H1 (cell line): ENCODE measurements at regions not wholly inside any gene's neighbourhood (a gene's known extent, or its start where the extent isn't known, plus 50 kb on each side); places are given as distances from the start of the nearest gene placed in this dataset.

Source experiments
- CTCF ChIA-PET: fragments of 300-600 bp; sonication (Branson Sonifier 250); formaldehyde crosslinking; loops from one replicate; lab custom pipeline; 2021; ENCODE audit not compliant: partially characterized antibody; lab: Charles Lee
- POLR2A ChIA-PET: fragments of 300-600 bp; sonication (Branson Sonifier 250); formaldehyde crosslinking; loops from one replicate; lab custom pipeline; 2021; ENCODE audit warnings: inconsistent platforms; ENCODE audit not compliant: partially characterized antibody; lab: Charles Lee
- DNase-seq, 2 experiments: peaks; one replicate each; pipeline versions ENCODE4 v3.0.0 to v3.0.0-alpha.2; 2010 to 2022; ENCODE audit warnings: low spot score in 2 of 2, low read depth in 1 of 2, mixed read lengths in 1 of 2
- FAIRE-seq: peaks from 2 replicates; lab custom pipeline; 2011; peaks lifted over from hg19 to GRCh38; lab: Jason Lieb, UNC
- H2AFZ ChIP-seq: 2 replicates; pipeline ENCODE4 v1.8.1; 2012; ENCODE audit warnings: low read length, inconsistent platforms
- H2AK5ac ChIP-seq: 2 replicates; pipeline ENCODE4 v1.6.1; 2013; ENCODE audit warnings: low read depth, low read length
- H2BK120ac ChIP-seq: replicated peaks from 2 replicates; pipeline ENCODE3; 2013; ENCODE audit warnings: low read depth, low read length, inconsistent platforms
- H2BK12ac ChIP-seq: 2 replicates; pipeline ENCODE4 v1.6.1; 2013; ENCODE audit warnings: low read depth, low read length
- H2BK15ac ChIP-seq: 2 replicates; pipeline ENCODE4 v1.6.1; 2013; ENCODE audit warnings: low read length
- H2BK20ac ChIP-seq: 2 replicates; pipeline ENCODE4 v1.6.1; 2013; ENCODE audit warnings: low read length
- H2BK5ac ChIP-seq: 2 replicates; pipeline ENCODE4 v1.6.1; 2013; ENCODE audit warnings: low read depth, low read length
- H3K14ac ChIP-seq: 2 replicates; pipeline ENCODE4 v1.6.1; 2013; ENCODE audit warnings: inconsistent platforms; ENCODE audit not compliant: insufficient read length
- H3K18ac ChIP-seq: 2 replicates; pipeline ENCODE4 v1.6.1; 2013; ENCODE audit warnings: low read length; ENCODE audit errors: extremely low read depth
- H3K23ac ChIP-seq: 2 replicates; pipeline ENCODE4 v1.6.1; 2013; ENCODE audit warnings: inconsistent platforms; ENCODE audit not compliant: insufficient read length
- H3K23me2 ChIP-seq: 2 replicates; pipeline ENCODE4 v1.6.1; 2013; ENCODE audit warnings: low read depth, low read length
- H3K27ac ChIP-seq: 2 replicates; pipeline ENCODE4 v1.6.1; 2011; ENCODE audit warnings: low read depth, low read length, inconsistent platforms
- H3K27me3 ChIP-seq, 4 experiments: replicated peaks in 1 of 4; 1 replicate in 1 of 4; 2 replicates in 3 of 4; pipeline versions ENCODE4 v1.6.1 to v1.8.1; 2011 to 2013; ENCODE audit warnings: low read length in 3 of 4, mild to moderate bottlenecking in 3 of 4, inconsistent platforms in 2 of 4, mixed read lengths in 2 of 4, moderate library complexity in 1 of 4; ENCODE audit not compliant: control insufficient read depth in 3 of 4, insufficient read depth in 3 of 4; ENCODE audit errors: extremely low read depth in 1 of 4
- H3K36me3 ChIP-seq, 4 experiments: 2 replicates each; pipeline versions ENCODE4 v1.6.1 to v1.8.1; 2011 to 2013; ENCODE audit warnings: mild to moderate bottlenecking in 4 of 4, low read length in 3 of 4, moderate library complexity in 2 of 4, control low read depth in 1 of 4, inconsistent platforms in 1 of 4; ENCODE audit not compliant: insufficient read depth in 4 of 4, control insufficient read depth in 2 of 4
- H3K4ac ChIP-seq: replicated peaks from 2 replicates; pipeline ENCODE3; 2013; ENCODE audit warnings: low read length, low read depth, mixed read lengths, inconsistent platforms; ENCODE audit not compliant: insufficient read length
- H3K4me1 ChIP-seq, 4 experiments: replicated peaks in 1 of 4; 1 replicate in 1 of 4; 2 replicates in 3 of 4; pipeline versions ENCODE4 v1.6.1 to v1.8.1; 2011 to 2013; ENCODE audit warnings: low read length in 3 of 4, inconsistent platforms in 2 of 4, mixed read lengths in 1 of 4; ENCODE audit not compliant: insufficient read depth in 4 of 4, control insufficient read depth in 3 of 4
- H3K4me2 ChIP-seq, 2 experiments: 2 replicates each; pipeline versions ENCODE4 v1.6.1 to v1.8.1; 2011 to 2013; ENCODE audit warnings: low read depth in 2 of 2, low read length in 2 of 2, control low read depth in 1 of 2, inconsistent platforms in 1 of 2, mild to moderate bottlenecking in 1 of 2; ENCODE audit not compliant: insufficient read depth in 1 of 2
- H3K4me3 ChIP-seq, 4 experiments: fragments of 200-600, 300-600 bp in 1 of 4; sonication (generic), shearing (Covaris generic), sonication (Bioruptor Twin) in 1 of 4; 2 replicates each; pipeline versions ENCODE4 v1.5.1 to v1.8.1; 2011 to 2016; ENCODE audit warnings: low read length in 4 of 4, low read depth in 3 of 4, control low read depth in 2 of 4, inconsistent platforms in 2 of 4, mild to moderate bottlenecking in 2 of 4, mixed read lengths in 1 of 4, moderate library complexity in 1 of 4; ENCODE audit not compliant: insufficient read depth in 2 of 4; ENCODE audit errors: extremely low read depth in 1 of 4
- H3K56ac ChIP-seq: replicated peaks from 2 replicates; pipeline ENCODE3; 2013; ENCODE audit warnings: low read depth, mild to moderate bottlenecking, mixed read lengths, low read length, inconsistent platforms; ENCODE audit not compliant: insufficient read length
- H3K79me1 ChIP-seq: 2 replicates; pipeline ENCODE4 v1.6.1; 2013; ENCODE audit warnings: low read depth, low read length, control low read depth
- H3K79me2 ChIP-seq, 2 experiments: 2 replicates each; pipeline versions ENCODE4 v1.6.1 to v1.8.1; 2012 to 2013; ENCODE audit warnings: low read length in 2 of 2, mild to moderate bottlenecking in 2 of 2, inconsistent platforms in 1 of 2; ENCODE audit not compliant: insufficient read depth in 2 of 2, control insufficient read depth in 1 of 2
- H3K9ac ChIP-seq, 4 experiments: replicated peaks in 1 of 4; 1 replicate in 1 of 4; 2 replicates in 3 of 4; pipeline versions ENCODE4 v1.6.1 to v1.8.1; 2011 to 2013; ENCODE audit warnings: low read depth in 3 of 4, low read length in 3 of 4, control low read depth in 2 of 4, mild to moderate bottlenecking in 2 of 4, moderate library complexity in 2 of 4, inconsistent platforms in 1 of 4; ENCODE audit errors: extremely low read depth in 1 of 4
- H3K9me3 ChIP-seq, 2 experiments: 2 replicates each; pipeline versions ENCODE4 v1.6.1 to v1.8.1; 2012 to 2013; ENCODE audit warnings: mild to moderate bottlenecking in 2 of 2, moderate library complexity in 2 of 2, control low read depth in 1 of 2, inconsistent platforms in 1 of 2, low read depth in 1 of 2, low read length in 1 of 2, mixed read lengths in 1 of 2; ENCODE audit not compliant: insufficient read depth in 2 of 2
- H4K20me1 ChIP-seq, 2 experiments: replicated peaks in 1 of 2; 2 replicates each; pipeline versions ENCODE3 to v1.8.1; 2011 to 2013; ENCODE audit warnings: inconsistent platforms in 2 of 2, low read length in 2 of 2, mild to moderate bottlenecking in 1 of 2; ENCODE audit not compliant: insufficient read depth in 2 of 2, control insufficient read depth in 1 of 2
- H4K5ac ChIP-seq: 2 replicates; pipeline ENCODE4 v1.6.1; 2013; ENCODE audit warnings: low read length, low read depth, mixed read lengths, inconsistent platforms; ENCODE audit not compliant: insufficient read length
- H4K8ac ChIP-seq: 2 replicates; pipeline ENCODE4 v1.8.0; 2013; ENCODE audit warnings: mild to moderate bottlenecking, moderate library complexity, low read length, inconsistent platforms; ENCODE audit not compliant: insufficient read depth; ENCODE audit errors: extremely low read depth
- H4K91ac ChIP-seq: replicated peaks from 2 replicates; pipeline ENCODE3; 2013; ENCODE audit warnings: low read length, mixed read lengths, inconsistent platforms; ENCODE audit not compliant: insufficient read length
- CBX5 ChIP-seq: fragments of 300-800, 300-1000 bp; sonication (generic); IDR thresholded peaks from 2 replicates; pipeline ENCODE4 v1.7.1; 2016; ENCODE audit warnings: antibody characterized with exemption, low read length, low read depth
- CBX8 ChIP-seq: fragments of 300-800, 300-1000 bp; sonication (generic); IDR thresholded peaks from 2 replicates; pipeline ENCODE4 v1.7.1; 2016; ENCODE audit warnings: low read depth, low read length, borderline replicate concordance
- KDM4A ChIP-seq: IDR thresholded peaks from one replicate; pipeline ENCODE4 v1.7.1; 2012; ENCODE audit warnings: low read depth, mild to moderate bottlenecking, moderate library complexity, low read length, inconsistent platforms; ENCODE audit not compliant: severe bottlenecking
- SAP30 ChIP-seq: fragments of 300-600 bp; sonication (generic); IDR thresholded peaks from 2 replicates; pipeline ENCODE4 v1.7.1; 2012; ENCODE audit warnings: low read length, moderate library complexity, mild to moderate bottlenecking, inconsistent platforms; ENCODE audit not compliant: insufficient read depth, insufficient replicate concordance
- SIX5 ChIP-seq: IDR thresholded peaks from 2 replicates; pipeline ENCODE4 v1.6.1; 2011; ENCODE audit warnings: mild to moderate bottlenecking, low read depth, low read length
- SP2 ChIP-seq: IDR thresholded peaks from 2 replicates; pipeline ENCODE4 v1.6.1; 2012; ENCODE audit warnings: mild to moderate bottlenecking, low read length, inconsistent platforms
- YY1 ChIP-seq: IDR thresholded peaks from 2 replicates; pipeline ENCODE4 v1.6.1; 2011; ENCODE audit warnings: low read depth, mild to moderate bottlenecking, low read length
- WGBS, 2 experiments: shearing (Covaris generic) in 1 of 2; methylation state at CpG; one replicate each; pipeline versions ENCODE4 v1.1.6 to v1.1.7; 2013 to 2015; ENCODE audit warnings: low lambda C conversion rate in 2 of 2, mixed read lengths in 2 of 2, inconsistent platforms in 1 of 2, low coverage in 1 of 2, missing lambda C conversion rate in 1 of 2; ENCODE audit not compliant: insufficient replicate concordance in 2 of 2, insufficient coverage in 1 of 2, insufficient read length in 1 of 2; ENCODE audit errors: extremely low coverage in 1 of 2, missing lambda C conversion rate in 1 of 2; 5-methylcytosine and 5-hydroxymethylcytosine counted together
- TF ChIP-seq, protein P1 (sequence below): IDR thresholded peaks from 2 replicates; pipeline ENCODE4 v1.6.1; 2011; ENCODE audit warnings: low read length, improper control_type of control experiment

DNA sequence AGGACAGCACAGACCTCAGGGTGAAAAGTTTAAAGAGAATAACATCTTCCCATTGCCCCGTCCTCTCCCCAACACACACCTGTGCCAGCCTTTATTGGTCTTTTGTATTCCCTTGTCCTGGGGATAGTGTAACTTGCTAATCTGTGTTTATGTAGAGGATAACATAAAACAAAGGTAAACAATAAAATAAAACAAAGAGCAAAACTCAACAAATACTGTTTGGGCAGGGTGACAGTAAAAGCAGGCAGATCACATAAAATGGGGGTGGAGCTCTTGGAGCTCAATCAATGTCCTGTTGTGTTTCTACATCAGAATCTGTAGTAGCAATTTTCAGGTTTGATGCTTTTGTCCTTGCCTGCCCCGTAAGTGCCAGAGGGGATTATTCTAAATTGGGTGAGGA, 1939.7 kb downstream of the TP53TG3F start:
- Histone ChIP-seq H3K9me3 (peaks cover 81% of the 10 kb centered on the region in 2 experiments), H2BK20ac (no peak overlapping the region), H2BK15ac (no peak overlapping the region), H2AFZ (no peak overlapping the region), H3K23ac (no peak overlapping the region), H4K20me1 (no peaks in the 10 kb centered on the region), H2BK5ac (no peak overlapping the region), H3K36me3 (no peaks in the 10 kb centered on the region), H3K9ac (no peak overlapping the region), H3K4ac (no peak overlapping the region), H2AK5ac (no peak overlapping the region), H3K27me3 (no peaks in the 10 kb centered on the region), H2BK12ac (no peak overlapping the region), H3K27ac (no peak overlapping the region), H3K56ac (no peak overlapping the region), H3K14ac (no peak overlapping the region), H3K79me1 (no peaks in the 10 kb centered on the region), H3K18ac (no peak overlapping the region), H4K91ac (no peak overlapping the region), H3K79me2 (no peaks in the 10 kb centered on the region), H4K5ac (no peak overlapping the region), H3K4me2 (no peak overlapping the region), H2BK120ac (no peak overlapping the region), H3K4me1 (no peaks in the 10 kb centered on the region), H3K4me3 (no peak overlapping the region), H4K8ac (no peak overlapping the region), H3K23me2 (0 out of 2 replicates have a peak, but pooled peaks cover 1% of the 10 kb centered on the region)
- FAIRE-seq: no peak
- no peak for DNase-seq
- CTCF ChIA-PET: no interaction called here
- POLR2A ChIA-PET: no interaction called here
- WGBS, 2 experiments: 76% methylated on average over 2 of the region's 2 CpGs; no CpG with 5 or more reads in 1 of the 2 experiments
- TF ChIP-seq, protein P1, sequence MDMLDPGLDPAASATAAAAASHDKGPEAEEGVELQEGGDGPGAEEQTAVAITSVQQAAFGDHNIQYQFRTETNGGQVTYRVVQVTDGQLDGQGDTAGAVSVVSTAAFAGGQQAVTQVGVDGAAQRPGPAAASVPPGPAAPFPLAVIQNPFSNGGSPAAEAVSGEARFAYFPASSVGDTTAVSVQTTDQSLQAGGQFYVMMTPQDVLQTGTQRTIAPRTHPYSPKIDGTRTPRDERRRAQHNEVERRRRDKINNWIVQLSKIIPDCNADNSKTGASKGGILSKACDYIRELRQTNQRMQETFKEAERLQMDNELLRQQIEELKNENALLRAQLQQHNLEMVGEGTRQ: no peak
- TF ChIP-seq SAP30 (no peak), SIX5 (no peak), SP2 (no peak), KDM4A (no peak), CBX5 (no peak), YY1 (no peak), CBX8 (no peak)
